Fibroblast of pulmonary artery (primary cell): ENCODE measurements at regions not wholly inside any gene's neighbourhood (a gene's known extent, or its start where the extent isn't known, plus 50 kb on each side); places are given as distances from the start of the nearest gene placed in this dataset.

Source experiments
- DNase-seq: peaks from one replicate; pipeline ENCODE4 v3.0.0-alpha.2; 2010; ENCODE audit warnings: low read depth
- H3K4me3 ChIP-seq: replicated peaks from 2 replicates; pipeline ENCODE4 v1.5.1; 2011; ENCODE audit warnings: low read depth, mild to moderate bottlenecking, control low read depth, low read length, moderate library complexity
- TF ChIP-seq, protein P1 (sequence below): IDR thresholded peaks from 2 replicates; pipeline ENCODE4 v1.5.1; 2011; ENCODE audit warnings: mild to moderate bottlenecking, control low read depth, low read length, inconsistent platforms; ENCODE audit errors: missing control alignments

DNA sequence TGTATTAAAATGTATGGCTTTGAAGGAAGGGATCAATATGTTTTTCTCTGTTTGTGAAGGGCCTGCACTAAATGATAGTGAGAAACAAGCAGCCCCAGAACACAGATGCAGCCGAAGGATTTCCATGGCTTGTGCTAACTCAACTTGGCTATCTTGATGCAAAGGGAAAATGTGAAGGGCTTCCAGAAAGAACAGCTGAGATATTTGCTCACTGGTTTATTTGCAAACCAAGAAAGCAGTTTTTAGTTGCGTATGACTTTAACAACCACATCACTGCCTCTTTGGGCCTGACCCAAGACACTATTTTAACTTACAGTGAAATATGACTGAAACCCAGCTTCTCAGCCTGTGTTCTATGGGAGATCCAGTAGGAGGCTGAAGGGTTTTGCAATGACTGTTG is 369.9 kb downstream of the SETD4 start:
- H3K4me3 ChIP-seq, result no peak overlapping the region
- no peak for DNase-seq
- TF ChIP-seq, protein P1, sequence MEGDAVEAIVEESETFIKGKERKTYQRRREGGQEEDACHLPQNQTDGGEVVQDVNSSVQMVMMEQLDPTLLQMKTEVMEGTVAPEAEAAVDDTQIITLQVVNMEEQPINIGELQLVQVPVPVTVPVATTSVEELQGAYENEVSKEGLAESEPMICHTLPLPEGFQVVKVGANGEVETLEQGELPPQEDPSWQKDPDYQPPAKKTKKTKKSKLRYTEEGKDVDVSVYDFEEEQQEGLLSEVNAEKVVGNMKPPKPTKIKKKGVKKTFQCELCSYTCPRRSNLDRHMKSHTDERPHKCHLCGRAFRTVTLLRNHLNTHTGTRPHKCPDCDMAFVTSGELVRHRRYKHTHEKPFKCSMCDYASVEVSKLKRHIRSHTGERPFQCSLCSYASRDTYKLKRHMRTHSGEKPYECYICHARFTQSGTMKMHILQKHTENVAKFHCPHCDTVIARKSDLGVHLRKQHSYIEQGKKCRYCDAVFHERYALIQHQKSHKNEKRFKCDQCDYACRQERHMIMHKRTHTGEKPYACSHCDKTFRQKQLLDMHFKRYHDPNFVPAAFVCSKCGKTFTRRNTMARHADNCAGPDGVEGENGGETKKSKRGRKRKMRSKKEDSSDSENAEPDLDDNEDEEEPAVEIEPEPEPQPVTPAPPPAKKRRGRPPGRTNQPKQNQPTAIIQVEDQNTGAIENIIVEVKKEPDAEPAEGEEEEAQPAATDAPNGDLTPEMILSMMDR, result no peak

DNA sequence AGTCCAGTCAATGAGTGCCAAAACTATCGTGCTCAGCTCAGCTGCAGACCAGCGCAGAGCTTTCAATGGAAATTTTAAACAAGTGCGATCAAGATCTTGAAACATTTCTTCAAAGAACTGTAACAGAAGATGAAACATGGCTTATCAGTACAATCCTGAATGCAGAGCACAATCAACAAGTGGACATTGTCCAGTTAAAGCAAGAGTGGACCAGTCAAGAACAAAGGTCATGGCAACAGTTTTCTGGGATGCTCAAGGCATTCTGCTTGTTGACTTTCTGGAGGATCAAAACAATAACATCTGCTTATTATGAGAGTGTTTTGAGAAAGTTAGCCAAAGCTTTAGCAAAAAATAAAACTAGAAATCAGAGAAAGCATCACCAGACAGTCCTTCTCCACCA is 374.2 kb downstream of the SETD4 start:
- no peak overlapping the region for H3K4me3 ChIP-seq
- DNase-seq, result no peak
- TF ChIP-seq, protein P1, result no peak

DNA sequence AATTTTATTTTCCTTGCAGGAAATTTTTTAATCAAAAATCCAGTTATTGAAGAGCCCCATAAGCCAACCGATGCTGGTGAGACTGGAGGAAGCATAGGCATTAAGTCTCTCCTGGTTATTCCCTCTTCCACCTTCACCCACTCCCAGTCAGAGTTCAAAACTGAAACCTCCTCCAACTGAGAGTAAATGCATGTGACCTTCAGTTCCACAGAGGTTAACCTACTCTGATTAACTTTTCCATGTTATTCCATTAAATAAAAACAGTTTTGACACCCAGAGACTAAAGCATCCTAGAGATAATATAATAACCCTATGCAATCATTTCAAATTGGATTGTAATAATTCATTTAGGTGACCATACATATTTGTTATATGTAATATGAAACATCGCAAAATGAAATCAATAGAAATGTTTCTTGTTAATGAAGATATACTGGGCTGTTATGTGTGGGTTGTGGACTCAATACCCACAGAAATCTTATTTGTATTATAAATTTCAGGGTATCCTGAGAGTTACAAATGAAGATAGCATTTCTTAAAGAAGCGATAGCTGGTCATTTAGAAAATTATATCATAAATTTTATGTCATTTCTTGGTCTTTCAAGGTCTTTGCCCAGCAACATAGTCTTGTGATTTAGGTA is 376.5 kb downstream of the SETD4 start:
- no peak for DNase-seq
- no peak overlapping the region for H3K4me3 ChIP-seq
- TF ChIP-seq, protein P1, result no peak

DNA sequence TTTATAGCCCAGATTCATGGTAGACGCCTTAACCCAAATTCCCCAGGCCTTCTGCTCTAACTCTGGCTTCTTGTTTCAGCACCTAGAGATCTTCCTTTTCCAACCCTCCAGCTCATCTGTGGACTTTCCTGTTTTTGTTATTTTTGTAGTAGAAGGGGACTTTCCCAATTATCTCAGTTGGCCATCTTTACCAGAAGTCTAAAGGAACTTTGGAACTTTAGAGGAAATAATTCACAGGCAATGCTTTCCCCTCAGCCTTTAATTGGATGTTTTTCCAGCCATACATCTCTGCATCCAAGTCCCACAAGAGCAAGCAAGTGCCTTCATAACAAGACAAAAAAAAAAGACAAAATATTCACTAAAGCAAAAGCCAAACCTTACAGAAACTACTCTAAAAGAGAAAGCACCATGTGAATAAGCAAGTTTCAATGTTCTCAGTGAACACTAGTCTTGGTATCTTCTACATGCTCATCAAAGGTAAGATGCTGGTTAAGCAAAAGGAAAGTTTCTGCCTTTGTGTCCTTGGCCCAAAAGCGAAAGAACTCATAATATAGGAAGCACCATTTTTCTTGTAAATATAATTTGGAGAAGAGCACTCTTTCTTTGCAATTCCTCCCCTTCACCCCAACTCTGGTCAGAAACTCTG is 377.3 kb downstream of the SETD4 start:
- DNase-seq, result peak; percentile 28
- no peak overlapping the region for H3K4me3 ChIP-seq
- TF ChIP-seq, protein P1, result no peak

DNA sequence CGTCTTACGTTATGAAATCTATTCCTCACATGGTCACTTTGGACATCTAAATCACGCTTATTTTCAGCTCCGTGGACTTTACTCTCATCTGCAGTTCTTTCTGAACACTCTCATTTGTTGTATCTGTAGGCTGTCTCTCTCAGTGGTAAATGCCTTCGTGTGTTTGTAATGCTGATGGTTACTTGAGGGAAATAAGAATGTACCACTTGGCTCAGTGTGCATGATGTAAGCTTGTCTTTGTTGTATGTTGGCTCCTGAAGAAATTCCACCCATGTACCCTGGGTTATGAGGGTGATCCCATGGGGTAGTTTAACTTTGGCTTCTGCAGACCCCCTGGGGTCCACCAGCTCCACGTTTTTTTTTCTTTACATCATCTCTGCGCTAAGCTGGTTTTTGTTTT is 378.4 kb downstream of the SETD4 start:
- no peak for DNase-seq
- TF ChIP-seq, protein P1, result no peak
- no peak overlapping the region for H3K4me3 ChIP-seq

DNA sequence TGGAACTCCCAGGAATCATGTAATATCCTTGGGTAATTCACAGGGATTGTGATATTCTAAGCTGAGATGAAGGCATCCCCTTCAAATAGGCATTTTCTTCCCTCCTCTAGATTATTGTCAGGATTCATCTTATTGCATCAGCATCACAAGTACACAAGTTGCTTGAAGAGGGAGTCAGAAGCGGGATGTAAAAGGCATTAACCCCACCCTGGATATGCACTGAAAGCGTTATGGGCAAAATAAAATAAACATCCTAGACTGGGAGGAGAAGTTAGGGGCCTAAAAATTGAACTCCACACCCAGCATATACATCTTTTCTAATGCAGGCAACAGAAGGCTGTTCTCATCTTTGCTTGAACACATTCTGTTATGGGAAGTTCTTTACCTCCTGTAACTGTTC is 381.2 kb downstream of the SETD4 start:
- TF ChIP-seq, protein P1, result no peak
- DNase-seq, result no peak
- no peak overlapping the region for H3K4me3 ChIP-seq

DNA sequence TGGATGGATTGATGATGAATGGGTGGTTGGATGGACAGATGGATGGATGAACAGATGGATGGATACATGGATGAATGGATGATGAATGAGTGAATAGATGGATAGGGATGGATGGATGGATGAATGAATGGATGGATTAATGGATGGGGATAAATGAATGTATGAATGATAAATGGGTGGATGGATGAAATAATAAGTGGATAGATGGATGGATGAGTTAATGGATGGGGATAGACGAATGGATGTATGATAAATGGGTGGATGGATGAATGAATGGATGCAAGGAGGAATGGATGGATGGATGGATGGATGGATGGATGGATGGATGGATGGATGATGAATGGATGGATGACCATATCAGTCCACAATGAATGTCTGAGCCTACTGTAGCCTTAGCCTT is 381.9 kb downstream of the SETD4 start:
- no peak for DNase-seq
- no peak overlapping the region for H3K4me3 ChIP-seq
- TF ChIP-seq, protein P1, result no peak
